COR-L47 (cell line): ENCODE measurements at regions not wholly inside any gene's neighbourhood (a gene's known extent, or its start where the extent isn't known, plus 50 kb on each side); places are given as distances from the start of the nearest gene placed in this dataset.

Source experiments
- DNase-seq: peaks from one replicate; lab custom pipeline; 2025; lab: John Stamatoyannopoulos, UW

- no peak for DNase-seq
Measured at GRCh38 chr11:42047637-42048555, 588.4 kb upstream of the LRRC4C start.

- no peak for DNase-seq
Measured at GRCh38 chr11:42049186-42049585, 589.7 kb upstream of the LRRC4C start.

GRCh38 chr11:42049650-42050049 lies 590.2 kb upstream of the LRRC4C start:
- DNase-seq: no peak

GRCh38 chr11:42054351-42054900 lies 595.0 kb upstream of the LRRC4C start:
- no peak for DNase-seq

GRCh38 chr11:42055606-42056005 lies 596.2 kb upstream of the LRRC4C start:
- no peak for DNase-seq

GRCh38 chr11:42058794-42059193 lies 599.3 kb upstream of the LRRC4C start:
- DNase-seq: no peak

- no peak for DNase-seq
Measured at GRCh38 chr11:42065199-42065598, 605.7 kb upstream of the LRRC4C start.

- no peak for DNase-seq
Measured at GRCh38 chr11:42066113-42066512, 606.7 kb upstream of the LRRC4C start.

GRCh38 chr11:42074306-42074705 lies 614.9 kb upstream of the LRRC4C start:
- no peak for DNase-seq

GRCh38 chr11:42075180-42075579 lies 615.7 kb upstream of the LRRC4C start:
- DNase-seq: no peak

- DNase-seq: no peak
Measured at GRCh38 chr11:42077794-42078193, 618.3 kb upstream of the LRRC4C start.

- no peak for DNase-seq
Measured at GRCh38 chr11:42085736-42086135, 626.3 kb upstream of the LRRC4C start.

- DNase-seq: no peak
Measured at GRCh38 chr11:42093541-42093940, 634.1 kb upstream of the LRRC4C start.

- no peak for DNase-seq
Measured at GRCh38 chr11:42098075-42098474, 638.6 kb upstream of the LRRC4C start.

- DNase-seq: no peak
Measured at GRCh38 chr11:42112866-42113265, 653.4 kb upstream of the LRRC4C start.

GRCh38 chr11:42114927-42115326 lies 655.5 kb upstream of the LRRC4C start:
- DNase-seq: no peak

GRCh38 chr11:42138454-42138853 lies 679.0 kb upstream of the LRRC4C start:
- no peak for DNase-seq

GRCh38 chr11:42145311-42145710 lies 685.9 kb upstream of the LRRC4C start:
- DNase-seq: no peak

GRCh38 chr11:42161886-42162285 lies 702.4 kb upstream of the LRRC4C start:
- no peak for DNase-seq

- DNase-seq: no peak
Measured at GRCh38 chr11:42169191-42169590, 709.7 kb upstream of the LRRC4C start.

GRCh38 chr11:42170601-42171000 lies 711.1 kb upstream of the LRRC4C start:
- DNase-seq: no peak

GRCh38 chr11:42171046-42171445 lies 711.6 kb upstream of the LRRC4C start:
- no peak for DNase-seq

GRCh38 chr11:42172441-42172840 lies 713.0 kb upstream of the LRRC4C start:
- no peak for DNase-seq

GRCh38 chr11:42175203-42175602 lies 715.8 kb upstream of the LRRC4C start:
- no peak for DNase-seq
